EL (cell line): ENCODE measurements at regions not wholly inside any gene's neighbourhood (a gene's known extent, or its start where the extent isn't known, plus 50 kb on each side); places are given as distances from the start of the nearest gene placed in this dataset.
"Not testable (repeated sequence)": the region's sequence is repeated elsewhere in the genome, so short reads cannot be mapped to it uniquely, and the experiment has no call there.

Experiments
- DNase-seq: peaks from one replicate; pipeline ENCODE4 v3.0.0-alpha.2; 2016

- DNase-seq: peak; percentile 59
Observed at GRCh38 chr3:72288955-72289691, 504.2 kb upstream of the PROK2 start.

GRCh38 chr3:72287956-72288355 lies 503.0 kb upstream of the PROK2 start:
- no peak for DNase-seq

DNA sequence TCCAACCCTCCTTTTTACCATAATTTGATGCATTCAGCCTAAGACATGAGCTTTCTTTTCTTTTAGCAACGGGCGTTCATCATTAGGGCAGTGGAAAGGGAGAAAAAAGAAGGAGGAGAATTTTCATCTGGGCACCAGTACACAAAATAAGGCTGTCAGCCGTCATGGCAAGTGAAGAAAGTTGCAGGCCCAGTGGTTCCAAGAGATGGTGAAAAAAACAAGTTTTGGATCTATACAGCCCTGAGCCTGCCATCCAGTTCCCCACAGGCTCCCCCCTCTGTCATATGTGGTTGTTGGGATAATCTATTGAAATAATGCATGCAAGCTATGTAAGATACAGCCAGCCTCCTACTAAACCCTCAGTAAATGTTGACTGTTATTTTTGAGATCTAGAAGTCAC lies 500.6 kb upstream of the PROK2 start:
- DNase-seq: no peak

GRCh38 chr3:72284471-72284870 lies 499.5 kb upstream of the PROK2 start:
- no peak for DNase-seq

DNA sequence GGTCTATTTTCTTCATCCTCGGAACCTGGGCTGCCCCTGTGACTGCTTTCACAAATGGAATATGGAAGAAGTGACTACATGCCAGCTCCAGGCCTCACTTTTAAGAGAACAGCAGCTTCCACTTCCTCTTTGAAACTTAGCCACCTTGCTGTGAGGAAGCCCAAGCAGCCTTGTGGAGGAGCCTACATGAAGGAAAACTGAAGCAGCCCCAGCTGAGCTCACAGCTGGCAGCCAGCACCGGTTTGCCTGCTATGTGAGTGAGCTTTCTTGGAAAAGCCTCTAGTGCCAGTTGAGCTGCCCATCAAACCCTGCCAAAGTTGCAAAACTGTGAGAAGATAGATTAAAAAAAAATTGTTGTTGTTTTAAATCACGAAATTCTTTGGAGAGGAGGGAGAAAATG lies 498.0 kb upstream of the PROK2 start:
- DNase-seq: no peak

GRCh38 chr3:72281551-72281950 lies 496.6 kb upstream of the PROK2 start:
- no peak for DNase-seq

DNA sequence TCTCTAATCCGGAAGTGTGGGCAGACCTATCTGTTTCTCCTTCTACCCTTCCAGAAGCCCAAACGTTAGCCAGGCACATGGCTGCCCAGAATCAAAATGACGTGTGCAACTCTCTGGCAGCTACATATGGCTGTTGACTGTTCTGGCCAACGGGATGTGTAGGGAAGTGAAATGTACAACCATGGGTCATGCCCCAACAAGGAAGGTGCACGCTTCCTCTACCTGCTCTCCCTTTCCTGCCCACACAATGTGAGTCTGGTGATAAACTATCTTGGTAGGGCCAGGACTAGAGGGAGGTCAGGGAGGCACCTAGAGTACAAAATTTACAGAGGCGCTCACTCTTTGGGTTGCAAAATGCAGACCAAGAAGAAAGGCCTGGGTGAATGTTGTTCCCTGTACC lies 495.9 kb upstream of the PROK2 start:
- DNase-seq: no peak

GRCh38 chr3:72279631-72280041 lies 494.7 kb upstream of the PROK2 start:
- no peak for DNase-seq

- DNase-seq: no peak
Observed at GRCh38 chr3:72279068-72279604, 494.2 kb upstream of the PROK2 start.

DNA sequence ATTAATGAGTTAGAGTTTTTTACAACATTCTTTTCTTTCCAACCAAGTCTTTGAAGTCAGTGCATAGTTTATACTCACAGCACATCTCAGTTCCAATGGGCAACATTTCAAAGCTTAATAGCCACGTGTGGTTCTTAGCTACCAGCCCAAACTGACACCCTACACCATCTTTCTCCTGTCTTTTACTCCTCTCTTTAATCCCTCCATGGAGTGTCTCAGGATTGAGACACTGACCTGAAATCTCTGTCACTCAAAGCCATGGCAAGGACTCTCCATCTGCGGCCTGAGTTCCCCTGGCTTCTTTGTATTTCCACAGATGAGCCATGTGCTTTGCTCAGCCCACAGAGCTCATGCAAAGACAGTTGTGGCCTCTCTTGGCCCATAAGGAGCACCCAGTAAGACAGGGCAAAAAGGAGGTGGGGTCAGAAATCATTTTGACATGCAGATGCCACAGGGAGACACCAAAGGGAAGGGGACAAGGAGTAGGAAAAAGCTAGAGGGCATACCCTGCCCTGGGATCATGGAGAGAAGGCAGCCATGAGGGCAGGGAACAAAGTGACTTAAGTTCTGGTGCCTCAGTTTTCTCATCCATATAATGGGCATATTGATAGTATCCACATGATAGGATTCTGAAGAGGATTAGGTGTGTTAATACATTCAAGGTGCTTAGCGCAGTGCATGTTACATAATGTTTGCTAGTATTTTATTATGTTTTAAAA lies 493.6 kb upstream of the PROK2 start:
- no peak for DNase-seq

- DNase-seq: no peak
Observed at GRCh38 chr3:72277710-72278109, 492.8 kb upstream of the PROK2 start.

GRCh38 chr3:72276806-72277205 lies 491.9 kb upstream of the PROK2 start:
- DNase-seq: no peak

DNA sequence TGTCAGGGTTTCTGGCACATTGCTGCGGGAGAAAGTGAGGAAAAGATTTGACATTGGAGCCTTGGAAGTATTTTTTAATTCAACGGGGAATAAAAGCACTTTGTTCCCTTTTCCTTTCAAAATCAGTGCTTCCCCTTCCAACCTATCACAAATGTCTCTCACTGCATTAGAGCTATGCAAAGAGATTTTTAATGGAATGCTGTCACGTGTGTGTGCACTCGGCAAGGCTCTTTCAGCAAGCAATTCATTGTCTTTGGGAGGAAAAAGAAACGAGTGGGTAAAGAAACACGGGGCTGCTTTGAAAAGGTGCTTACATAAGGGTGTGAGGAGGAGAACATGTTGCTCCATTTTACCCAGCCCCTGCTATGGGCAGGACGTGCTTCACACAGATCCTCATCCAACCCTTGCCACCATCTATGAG lies 490.4 kb upstream of the PROK2 start:
- no peak for DNase-seq

DNA sequence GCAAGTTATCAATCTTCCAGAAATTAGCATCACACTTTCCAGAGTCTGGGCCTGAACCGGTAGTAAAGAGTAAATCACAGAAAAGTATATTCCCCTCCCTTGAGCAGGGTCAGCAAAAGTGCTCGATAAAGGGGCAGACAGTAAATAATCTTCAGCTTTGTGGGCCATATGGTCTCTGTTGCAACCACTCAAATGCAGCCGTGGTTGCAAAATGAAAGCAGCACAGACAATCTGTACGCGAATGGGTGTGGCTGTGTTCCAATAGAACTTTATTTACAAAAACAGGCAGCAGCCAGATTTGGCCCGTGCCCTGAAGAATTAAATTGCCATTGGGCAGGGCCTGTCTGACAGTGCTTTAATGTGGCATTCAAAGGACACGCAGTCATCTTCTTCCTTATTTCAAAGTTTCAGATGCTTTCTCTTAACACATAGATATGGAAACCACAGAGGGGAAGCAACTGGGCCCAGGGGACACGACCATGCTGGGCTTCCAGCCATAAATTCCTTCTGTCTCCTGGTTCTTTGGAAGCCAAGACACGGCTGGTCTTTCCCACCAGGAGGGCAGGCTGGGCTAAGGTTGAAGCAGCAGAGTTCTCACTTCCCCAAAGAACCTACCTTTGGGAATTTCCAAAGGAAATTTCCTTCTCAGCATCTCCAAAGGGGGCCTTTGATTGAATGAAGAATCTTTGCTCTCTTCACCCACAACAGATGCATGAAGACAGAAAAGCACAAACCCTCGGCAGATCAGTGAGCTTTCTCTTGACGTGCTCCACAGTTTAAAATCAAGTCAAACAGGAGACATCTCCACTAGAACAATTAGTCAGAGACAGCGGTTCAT lies 489.8 kb upstream of the PROK2 start:
- DNase-seq: peak; percentile 67

DNA sequence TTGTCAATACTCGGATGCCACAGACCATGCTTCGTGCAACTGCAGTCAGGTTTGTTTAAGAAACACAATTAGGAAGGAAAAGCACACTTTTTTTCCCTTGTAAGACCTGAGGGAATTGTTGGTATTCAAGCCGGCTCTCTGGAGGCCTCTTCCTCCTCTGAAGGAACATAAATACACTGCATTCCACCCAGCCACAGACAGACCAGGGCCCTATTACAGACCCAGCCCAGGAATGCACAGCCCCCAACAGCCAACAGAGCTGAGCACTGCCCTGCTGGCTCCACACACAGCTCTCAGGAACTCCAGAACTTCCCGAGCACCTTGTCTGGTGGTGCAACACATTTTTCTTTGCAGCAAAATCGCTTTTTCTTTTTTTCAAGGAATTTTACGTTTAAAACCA lies 488.7 kb upstream of the PROK2 start:
- DNase-seq: peak; percentile 83

DNA sequence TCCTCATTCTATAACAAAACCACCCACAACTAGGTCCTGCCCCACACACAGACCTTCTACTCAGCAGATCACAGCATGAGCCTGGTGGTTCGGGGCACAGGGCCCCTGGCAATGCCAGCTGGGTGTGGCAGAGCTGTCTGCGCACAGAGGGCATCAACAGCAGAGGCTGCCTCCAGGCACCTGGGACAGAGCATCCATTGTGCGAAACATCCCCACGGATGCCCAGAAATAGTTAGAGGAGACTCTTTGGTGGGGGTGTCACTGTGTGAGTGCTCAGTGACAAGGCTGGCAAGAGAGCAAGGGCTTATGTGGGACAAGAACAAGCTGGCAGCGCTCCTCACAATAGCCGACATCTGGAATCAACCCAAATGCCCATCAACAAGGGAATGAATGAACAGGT lies 487.4 kb upstream of the PROK2 start:
- no peak for DNase-seq

DNA sequence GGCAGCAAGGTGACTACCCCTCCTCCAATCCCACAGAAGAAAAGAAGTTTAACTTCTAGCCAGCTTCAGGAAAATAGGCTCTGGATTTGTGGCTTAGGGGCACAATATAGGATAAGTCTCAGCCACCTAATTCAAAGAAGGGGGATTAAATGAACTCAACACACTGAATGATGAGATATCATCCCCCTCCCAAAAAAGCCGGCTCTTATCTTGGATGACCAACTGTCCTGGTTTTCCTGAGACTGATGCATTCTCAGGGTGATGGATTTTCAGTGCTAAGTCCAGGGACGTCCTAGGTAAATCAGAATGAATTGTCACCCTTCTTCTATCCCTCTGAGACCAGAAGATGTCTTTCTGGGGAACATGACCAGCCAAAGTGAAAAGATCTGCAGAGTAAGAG lies 487.0 kb upstream of the PROK2 start:
- DNase-seq: no peak

GRCh38 chr3:72271216-72271615 lies 486.3 kb upstream of the PROK2 start:
- no peak for DNase-seq

DNA sequence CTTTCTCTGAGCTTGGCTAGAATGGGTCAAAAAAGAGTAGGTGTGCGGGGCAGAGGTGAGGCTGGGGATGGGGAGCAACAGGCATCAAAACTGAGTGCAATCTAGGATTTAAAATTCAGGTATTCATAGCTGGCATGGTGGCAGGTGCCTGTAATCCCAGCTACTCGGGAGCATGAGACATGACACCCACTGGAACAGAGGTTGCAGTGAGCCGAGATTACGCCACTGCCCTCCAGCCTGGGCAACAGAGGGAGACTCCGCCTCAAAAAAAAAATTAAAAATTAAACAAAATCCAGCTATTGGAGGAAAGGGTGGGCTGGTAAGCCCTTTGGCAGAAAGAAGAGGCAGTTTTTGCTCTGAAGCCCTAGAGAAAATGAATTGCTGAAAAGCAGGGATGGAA lies 485.8 kb upstream of the PROK2 start:
- DNase-seq: no peak

- DNase-seq: peak; percentile 93
Observed at GRCh38 chr3:72270072-72270681, 485.2 kb upstream of the PROK2 start.

GRCh38 chr3:72269475-72269874 lies 484.5 kb upstream of the PROK2 start:
- DNase-seq: no peak

DNA sequence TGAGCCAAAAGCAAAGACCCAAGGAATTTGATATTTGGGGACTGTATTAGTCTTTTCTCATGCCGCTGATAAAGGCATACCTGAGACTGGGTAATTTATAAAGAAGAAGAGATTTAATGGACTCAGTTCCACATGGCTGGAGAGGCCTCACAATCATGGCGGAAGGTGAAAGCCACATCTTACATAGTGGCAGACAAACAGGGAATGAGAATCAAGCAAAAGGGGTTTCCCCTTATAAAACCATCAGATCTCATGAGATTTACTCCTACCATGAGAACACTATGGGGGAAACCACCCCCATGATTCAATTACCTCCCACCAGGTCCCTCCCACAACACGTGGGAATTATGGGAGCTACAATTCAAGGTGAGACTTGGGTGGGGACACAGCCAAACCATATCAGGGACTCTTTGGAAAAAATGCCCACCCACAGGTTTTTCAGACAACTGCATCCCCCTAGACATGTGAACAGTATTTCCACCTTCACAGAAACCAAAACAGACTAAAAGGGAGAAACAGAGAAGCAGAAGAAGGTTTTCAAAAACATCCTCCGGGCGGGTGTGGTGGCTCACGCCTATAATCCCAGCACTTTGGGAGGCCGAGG lies 482.1 kb upstream of the PROK2 start:
- not testable (repeated sequence) for DNase-seq

- no peak for DNase-seq
Observed at GRCh38 chr3:72266016-72266370, 481.0 kb upstream of the PROK2 start.
